Fibroblast of villous mesenchyme (primary cell): ENCODE measurements at regions not wholly inside any gene's neighbourhood (a gene's known extent, or its start where the extent isn't known, plus 50 kb on each side); places are given as distances from the start of the nearest gene placed in this dataset.
"Not testable (repeated sequence)": the region's sequence is repeated elsewhere in the genome, so short reads cannot be mapped to it uniquely, and the experiment has no call there.

Source experiments
- DNase-seq: peaks from one replicate; pipeline ENCODE4 v3.0.0-alpha.2; 2010; ENCODE audit warnings: low read depth
- H3K4me3 ChIP-seq: 2 replicates; pipeline ENCODE4 v1.5.1; 2011; ENCODE audit warnings: low read depth, mild to moderate bottlenecking, low read length
- TF ChIP-seq, protein P1 (sequence below): IDR thresholded peaks from 2 replicates; pipeline ENCODE4 v1.5.1; 2012; ENCODE audit warnings: low read depth, mild to moderate bottlenecking, low read length; ENCODE audit not compliant: insufficient read depth

DNA sequence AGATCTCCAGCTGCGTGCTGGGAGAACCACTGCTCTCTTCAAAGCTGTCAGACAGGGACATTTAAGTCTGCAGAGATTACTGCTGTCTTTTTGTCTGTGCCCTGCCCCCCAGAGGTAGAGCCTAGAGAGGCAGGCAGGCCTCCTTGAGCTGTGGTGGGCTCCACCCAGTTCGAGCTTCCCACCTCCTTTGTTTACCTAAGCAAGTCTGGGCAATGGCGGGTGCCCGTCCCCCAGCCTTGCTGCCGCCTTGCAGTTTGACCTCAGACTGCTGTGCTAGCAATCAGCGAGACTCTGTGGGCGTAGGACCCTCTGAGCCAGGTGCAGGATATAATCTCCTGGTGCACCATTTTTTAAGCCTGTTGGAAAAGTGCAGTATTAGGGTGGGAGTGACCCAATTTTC is 128.6 kb downstream of the ACTR3 start:
- DNase-seq, H3K4me3 ChIP-seq: not testable (repeated sequence)

DNA sequence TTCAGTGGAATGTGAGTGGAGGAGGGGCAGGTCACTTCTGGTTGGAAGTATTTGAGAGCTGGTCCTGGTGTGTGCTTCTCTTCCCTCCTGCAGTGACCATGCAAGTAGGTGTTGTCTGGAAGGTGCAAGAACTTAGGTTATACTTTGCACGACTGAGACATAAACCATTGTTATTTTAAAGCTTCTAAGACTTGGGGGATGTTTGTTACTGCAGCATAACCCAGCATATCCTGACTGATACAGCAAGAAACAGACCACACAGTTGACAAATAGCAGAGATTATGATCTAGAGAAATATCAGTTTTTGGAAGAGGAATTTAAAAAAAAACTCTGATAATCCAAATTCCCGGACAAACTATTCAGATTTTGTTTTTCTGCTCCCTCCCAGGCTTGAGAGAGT is 130.8 kb downstream of the ACTR3 start:
- TF ChIP-seq, protein P1, sequence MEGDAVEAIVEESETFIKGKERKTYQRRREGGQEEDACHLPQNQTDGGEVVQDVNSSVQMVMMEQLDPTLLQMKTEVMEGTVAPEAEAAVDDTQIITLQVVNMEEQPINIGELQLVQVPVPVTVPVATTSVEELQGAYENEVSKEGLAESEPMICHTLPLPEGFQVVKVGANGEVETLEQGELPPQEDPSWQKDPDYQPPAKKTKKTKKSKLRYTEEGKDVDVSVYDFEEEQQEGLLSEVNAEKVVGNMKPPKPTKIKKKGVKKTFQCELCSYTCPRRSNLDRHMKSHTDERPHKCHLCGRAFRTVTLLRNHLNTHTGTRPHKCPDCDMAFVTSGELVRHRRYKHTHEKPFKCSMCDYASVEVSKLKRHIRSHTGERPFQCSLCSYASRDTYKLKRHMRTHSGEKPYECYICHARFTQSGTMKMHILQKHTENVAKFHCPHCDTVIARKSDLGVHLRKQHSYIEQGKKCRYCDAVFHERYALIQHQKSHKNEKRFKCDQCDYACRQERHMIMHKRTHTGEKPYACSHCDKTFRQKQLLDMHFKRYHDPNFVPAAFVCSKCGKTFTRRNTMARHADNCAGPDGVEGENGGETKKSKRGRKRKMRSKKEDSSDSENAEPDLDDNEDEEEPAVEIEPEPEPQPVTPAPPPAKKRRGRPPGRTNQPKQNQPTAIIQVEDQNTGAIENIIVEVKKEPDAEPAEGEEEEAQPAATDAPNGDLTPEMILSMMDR: no peak
- H3K4me3 ChIP-seq: no peak overlapping the region
- no peak for DNase-seq

DNA sequence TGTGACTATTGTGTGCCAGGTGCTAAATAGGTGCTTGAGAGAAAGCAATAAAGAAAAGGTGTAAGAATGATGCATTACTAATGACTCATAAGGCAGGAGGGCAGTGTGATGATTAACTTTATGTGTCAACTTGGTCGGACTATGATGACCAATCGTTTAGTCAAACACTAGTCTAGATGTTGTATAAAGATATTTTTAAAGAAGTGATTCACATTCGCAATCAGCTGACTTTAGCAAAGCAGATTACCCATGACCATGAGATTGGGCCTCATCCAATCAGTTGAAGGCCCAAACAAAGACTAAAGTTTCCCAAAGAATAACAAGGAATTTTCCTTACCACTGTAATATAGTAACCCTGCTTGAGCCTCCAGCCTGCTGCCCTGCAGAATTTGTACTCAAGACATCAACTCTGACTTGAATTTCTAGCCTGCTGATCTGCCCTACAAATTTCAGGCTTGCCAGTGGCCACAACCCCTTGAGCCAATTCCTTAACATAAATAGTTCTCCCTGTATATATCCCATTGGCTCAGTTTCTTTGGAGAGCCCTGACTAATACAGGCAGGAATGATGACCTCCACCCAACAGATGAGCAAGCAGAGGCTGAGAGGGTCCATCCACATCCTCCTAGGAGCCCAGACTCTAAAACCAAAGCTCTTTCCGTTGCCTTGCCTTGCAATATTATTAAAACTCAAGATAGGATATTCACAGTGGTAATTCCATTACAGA is 132.6 kb downstream of the ACTR3 start:
- H3K4me3 ChIP-seq: no peak overlapping the region
- TF ChIP-seq, protein P1: no peak
- peak; percentile 12 for DNase-seq

DNA sequence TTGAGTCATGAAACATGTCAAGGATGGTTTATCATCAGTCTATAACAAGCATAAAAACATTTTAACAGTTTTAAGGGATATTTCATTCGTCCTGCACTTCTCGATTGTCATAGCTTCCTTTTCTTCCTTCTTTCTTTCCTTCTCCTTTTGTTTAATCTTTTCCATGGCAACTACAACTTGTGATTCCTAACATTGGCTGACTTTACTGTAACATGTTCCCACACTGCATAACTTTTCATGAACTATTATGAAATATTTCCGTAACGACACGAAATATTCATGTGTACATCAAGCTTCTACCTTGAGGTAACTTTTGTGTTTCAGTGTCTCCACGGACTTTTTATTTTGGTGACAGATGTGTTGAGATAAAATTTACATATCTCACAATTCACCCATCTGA is 134.4 kb downstream of the ACTR3 start:
- H3K4me3 ChIP-seq: no peak overlapping the region
- no peak for DNase-seq
- TF ChIP-seq, protein P1: no peak

DNA sequence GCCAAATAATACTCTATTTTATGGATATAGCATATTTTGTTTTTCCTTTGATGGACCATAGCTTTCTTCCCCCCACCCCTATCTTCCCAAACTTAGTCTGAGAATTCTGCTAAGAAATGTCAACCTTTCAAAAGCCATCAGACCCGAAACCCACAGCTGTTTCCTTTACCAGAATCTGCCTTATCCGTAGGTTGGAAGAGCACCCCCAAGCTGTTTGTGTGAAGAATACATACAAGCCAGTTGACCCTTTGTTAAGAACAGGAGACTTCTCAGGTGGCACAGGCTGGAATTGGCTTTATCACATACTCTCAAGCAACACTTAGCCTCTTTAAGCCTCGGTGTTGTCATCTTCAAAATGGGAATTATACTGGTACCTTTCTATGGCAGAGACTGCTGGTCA is 135.1 kb downstream of the ACTR3 start:
- DNase-seq: no peak
- TF ChIP-seq, protein P1: no peak
- no peak overlapping the region for H3K4me3 ChIP-seq

DNA sequence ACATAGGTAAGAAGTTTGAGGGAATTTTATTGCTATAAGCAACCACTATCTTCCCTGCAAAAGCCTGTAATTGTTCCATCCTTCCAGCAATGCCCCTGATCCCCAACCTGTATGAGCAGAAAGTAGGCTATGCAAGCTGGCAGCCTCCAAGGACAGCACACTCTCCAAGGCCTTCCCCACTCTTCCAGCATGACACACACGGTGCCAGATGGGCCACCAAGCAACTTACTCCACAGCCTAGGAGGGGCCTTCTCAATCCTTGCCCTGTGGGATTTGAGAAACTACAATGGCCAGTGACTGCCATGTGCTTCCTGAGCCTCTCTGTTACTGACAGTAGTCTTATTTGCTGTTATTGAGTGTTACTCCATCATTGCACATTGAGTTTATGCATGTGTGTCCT is 137.5 kb downstream of the ACTR3 start:
- no peak for DNase-seq
- TF ChIP-seq, protein P1: no peak
- H3K4me3 ChIP-seq: no peak overlapping the region

DNA sequence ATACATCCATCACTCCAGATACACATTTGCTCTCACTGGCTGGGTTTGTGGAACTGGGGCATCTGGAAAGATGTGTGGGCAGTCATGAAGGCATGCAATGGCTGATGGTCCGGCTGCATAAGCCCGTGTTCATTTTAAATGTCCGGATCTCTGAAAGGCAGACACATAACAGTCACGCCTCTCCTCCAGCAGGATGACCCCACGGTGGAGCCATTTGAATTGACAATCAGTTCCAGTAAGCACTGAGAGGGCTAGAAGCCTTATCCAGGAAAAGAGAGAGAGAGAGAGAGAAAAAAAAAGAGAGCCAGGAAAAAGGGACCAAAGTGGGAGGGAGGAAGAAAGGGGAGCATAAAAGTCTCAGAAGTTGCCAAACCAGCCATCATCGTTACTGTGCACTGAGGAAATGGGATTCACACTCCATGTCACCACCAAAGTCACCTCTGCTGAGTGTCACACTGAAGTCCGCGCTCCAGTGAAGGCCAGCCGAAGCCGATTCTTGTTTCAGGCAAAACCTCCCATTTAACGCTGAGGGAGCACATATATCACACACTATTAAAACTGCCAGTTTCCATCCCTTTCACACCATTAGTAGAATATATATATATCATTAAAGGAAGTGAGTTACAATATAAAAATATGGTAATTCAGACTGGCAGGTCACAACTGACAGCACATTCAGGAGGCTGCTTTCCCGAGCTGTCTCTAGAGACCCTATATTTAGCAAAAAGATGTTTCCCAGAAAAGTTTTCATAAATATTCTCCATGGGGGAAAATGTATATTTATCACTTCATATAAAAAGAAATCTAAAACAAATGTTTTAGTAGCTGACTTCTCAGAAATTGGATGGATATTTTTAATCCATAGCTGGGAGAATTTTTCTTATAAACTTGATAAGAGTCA is 142.0 kb downstream of the ACTR3 start:
- no peak for DNase-seq
- H3K4me3 ChIP-seq: no peak overlapping the region
- TF ChIP-seq, protein P1: no peak
